ENCODE measurements at regions not wholly inside any gene's neighbourhood (a gene's known extent, or its start where the extent isn't known, plus 50 kb on each side); places are given as distances from the start of the nearest gene placed in this dataset.

- DNase-seq: no peak
- intact Hi-C loops (cut with micrococcal nuclease; ENCODE audit: unreplicated experiment): no loop called here
- Histone ChIP-seq H3K79me2 (ENCODE audit: low read depth) (no peaks in the 10 kb centered on the region), H4K20me1 (ENCODE audit: insufficient read depth) (no peaks in the 10 kb centered on the region), H3K4me3 (no peak overlapping the region), H3K27ac (no peak overlapping the region), H2AFZ (no peak overlapping the region), H3K4me2 (no peak overlapping the region), H3K9me2 (ENCODE audit: insufficient read depth) (no peaks in the 10 kb centered on the region), H3K9me3 (ENCODE audit: insufficient read depth, low read depth) (no peaks in the 10 kb centered on the region; the same call in 1 of the 2 replicates), H3F3A (ENCODE audit: insufficient read depth, low read depth) (no peaks in the 10 kb centered on the region), H3K27me3 (ENCODE audit: insufficient read depth, low read depth) (0 out of 2 replicates have a peak, but pooled peaks cover 3% of the 10 kb centered on the region), H3K4me1 (replicated peaks; ENCODE audit: insufficient read depth) (no peaks in the 10 kb centered on the region), H3K36me3 (ENCODE audit: low read depth) (no peaks in the 10 kb centered on the region)
- ChIA-PET POLR2A (ENCODE audit: unreplicated experiment) (no interaction called here), CTCF (no interaction called here)
- TF ChIP-seq CTCF (conservative IDR thresholded peaks at IDR 0.05) (no peak), EZH2 (IDR thresholded peaks at IDR 0.05; ENCODE audit: low read depth) (no peak)
- no TSS peak for BruUV-seq (replicated peaks)
These were observed 302.2 kb downstream of the BCL11A start for GRCh38 chr2:60251247-60251646.

- H3K9me3 ChIP-seq (ENCODE audit: insufficient read depth, low read depth): no peaks in the 10 kb centered on the region; the same call in 1 of the 2 replicates
- H3K36me3 ChIP-seq (ENCODE audit: low read depth): no peaks in the 10 kb centered on the region
- H3K27ac ChIP-seq: no peak overlapping the region
- no peaks in the 10 kb centered on the region for H3K9me2 ChIP-seq (ENCODE audit: insufficient read depth)
- no peaks in the 10 kb centered on the region for H3K79me2 ChIP-seq (ENCODE audit: low read depth)
- H3K4me3 ChIP-seq: no peak overlapping the region
- TF ChIP-seq EZH2 (IDR thresholded peaks at IDR 0.05; ENCODE audit: low read depth) (no peak), CTCF (conservative IDR thresholded peaks at IDR 0.05) (no peak)
- no peak overlapping the region for H3K4me2 ChIP-seq
- H3K4me1 ChIP-seq (replicated peaks; ENCODE audit: insufficient read depth): no peaks in the 10 kb centered on the region
- CTCF ChIA-PET: no interaction called here
- intact Hi-C loops (cut with micrococcal nuclease; ENCODE audit: unreplicated experiment): no loop called here
- POLR2A ChIA-PET (ENCODE audit: unreplicated experiment): no interaction called here
- H4K20me1 ChIP-seq (ENCODE audit: insufficient read depth): no peaks in the 10 kb centered on the region
- no peaks in the 10 kb centered on the region for H3F3A ChIP-seq (ENCODE audit: insufficient read depth, low read depth)
- 0 out of 2 replicates have a peak, but pooled peaks cover 3% of the 10 kb centered on the region for H3K27me3 ChIP-seq (ENCODE audit: insufficient read depth, low read depth)
- DNase-seq: no peak
- no peak overlapping the region for H2AFZ ChIP-seq
- BruUV-seq (replicated peaks): no TSS peak
These were observed 303.6 kb downstream of the BCL11A start for GRCh38 chr2:60249879-60250278.

- H3F3A ChIP-seq (ENCODE audit: insufficient read depth, low read depth): no peaks in the 10 kb centered on the region
- H3K4me3 ChIP-seq: no peak overlapping the region
- H3K27me3 ChIP-seq (ENCODE audit: insufficient read depth, low read depth): 0 out of 2 replicates have a peak, but pooled peaks cover 3% of the 10 kb centered on the region
- no peaks in the 10 kb centered on the region for H4K20me1 ChIP-seq (ENCODE audit: insufficient read depth)
- no peak for DNase-seq
- BruUV-seq (replicated peaks): no TSS peak
- no peak overlapping the region for H2AFZ ChIP-seq
- intact Hi-C loops (cut with micrococcal nuclease; ENCODE audit: unreplicated experiment): no loop called here
- no peak overlapping the region for H3K4me2 ChIP-seq
- H3K27ac ChIP-seq: no peak overlapping the region
- H3K4me1 ChIP-seq (replicated peaks; ENCODE audit: insufficient read depth): no peaks in the 10 kb centered on the region
- TF ChIP-seq EZH2 (IDR thresholded peaks at IDR 0.05; ENCODE audit: low read depth) (no peak), CTCF (conservative IDR thresholded peaks at IDR 0.05) (no peak)
- H3K9me3 ChIP-seq (ENCODE audit: insufficient read depth, low read depth): no peaks in the 10 kb centered on the region
- H3K79me2 ChIP-seq (ENCODE audit: low read depth): no peaks in the 10 kb centered on the region
- CTCF ChIA-PET: no interaction called here
- H3K36me3 ChIP-seq (ENCODE audit: low read depth): no peaks in the 10 kb centered on the region
- POLR2A ChIA-PET (ENCODE audit: unreplicated experiment): no interaction called here
- H3K9me2 ChIP-seq (ENCODE audit: insufficient read depth): no peaks in the 10 kb centered on the region
These were observed 306.0 kb downstream of the BCL11A start for GRCh38 chr2:60247471-60247870.

All from PC-9 (cell line).